Left forelimb (tissue), 1 donor: ENCODE measurements at regions not wholly inside any gene's neighbourhood (a gene's known extent, or its start where the extent isn't known, plus 50 kb on each side); places are given as distances from the start of the nearest gene placed in this dataset.
"Not testable (repeated sequence)": the region's sequence is repeated elsewhere in the genome, so short reads cannot be mapped to it uniquely, and the experiment has no call there.

ENCODE experiments used
- DNase-seq: peaks from one replicate; pipeline ENCODE4 v3.0.0-alpha.2; 2018; ENCODE audit warnings: low spot score

DNA sequence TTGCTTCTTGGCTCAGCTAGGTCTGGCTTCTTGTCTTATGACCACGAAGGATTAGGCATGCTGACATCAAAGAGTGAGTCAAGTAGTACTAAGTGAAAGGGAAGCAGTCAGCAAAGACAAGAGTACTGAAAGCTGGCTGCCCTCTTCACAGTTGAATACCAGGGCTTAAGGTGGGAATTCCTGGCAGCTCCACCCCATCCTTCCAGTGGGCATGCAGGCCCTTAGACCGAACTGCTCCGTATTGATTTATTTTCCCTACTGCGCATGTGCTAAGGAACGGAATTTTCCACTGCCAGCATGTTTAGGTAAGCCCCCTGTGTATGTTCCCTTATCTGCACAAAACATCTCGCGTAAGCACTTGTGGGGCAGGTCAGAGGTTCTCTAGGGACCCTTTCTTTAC lies 2320.1 kb downstream of the ARAP2 start:
- no peak for DNase-seq

DNA sequence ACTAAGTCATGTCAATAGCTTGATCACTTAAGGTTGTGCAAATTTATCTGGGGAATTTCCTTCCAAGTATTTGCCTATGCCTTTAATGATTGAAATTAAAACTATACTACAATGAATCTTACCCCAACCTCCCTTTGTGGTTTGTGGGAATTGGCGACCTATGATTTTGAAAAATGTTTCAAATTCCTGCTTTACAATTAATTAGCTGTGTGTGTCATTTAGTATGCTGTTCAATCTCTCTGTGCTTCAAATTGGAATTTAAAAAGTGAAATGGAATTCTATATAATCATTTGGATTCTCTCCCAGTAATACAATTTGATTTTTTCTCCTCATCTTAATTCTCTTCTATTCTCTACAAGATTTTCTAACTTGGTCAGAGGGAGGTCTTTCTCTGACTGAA lies 2319.5 kb downstream of the ARAP2 start:
- DNase-seq: no peak

DNA sequence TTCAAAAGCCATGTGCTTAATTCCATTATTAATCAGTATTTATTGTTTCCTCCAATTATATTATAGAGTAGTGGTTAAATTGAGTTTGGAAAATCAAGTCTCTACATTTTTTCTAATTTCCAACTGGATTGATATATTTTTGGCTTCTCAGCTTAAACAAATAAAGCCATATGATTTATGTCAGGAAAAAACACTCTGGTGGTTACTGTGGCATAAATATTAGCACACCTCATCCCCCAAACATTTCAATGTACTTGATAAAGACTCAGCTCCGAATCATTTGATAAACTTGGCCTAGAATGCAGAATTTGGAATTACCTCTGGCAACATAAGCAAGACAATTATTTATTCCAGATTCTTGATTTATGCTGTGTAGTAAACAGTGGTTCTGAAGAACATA lies 2313.8 kb downstream of the ARAP2 start:
- DNase-seq: no peak

DNA sequence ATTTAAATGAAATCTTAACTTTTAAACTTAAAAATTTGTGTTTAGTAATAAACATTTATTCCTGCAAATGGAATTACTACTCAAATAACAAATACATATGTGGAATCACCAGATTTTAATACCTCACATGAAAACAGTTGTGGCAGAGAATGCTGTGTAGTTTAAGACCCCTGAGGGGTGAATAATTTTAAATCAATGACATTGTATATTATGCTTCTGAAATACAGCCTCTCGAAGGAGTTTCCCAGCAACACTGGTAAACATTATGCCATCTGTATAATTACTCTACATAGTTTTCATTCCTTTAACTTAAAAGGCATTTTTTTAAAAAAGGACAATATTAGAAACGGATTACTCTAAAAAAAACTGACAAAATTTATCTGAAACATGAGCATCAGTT lies 2313.3 kb downstream of the ARAP2 start:
- no peak for DNase-seq

DNA sequence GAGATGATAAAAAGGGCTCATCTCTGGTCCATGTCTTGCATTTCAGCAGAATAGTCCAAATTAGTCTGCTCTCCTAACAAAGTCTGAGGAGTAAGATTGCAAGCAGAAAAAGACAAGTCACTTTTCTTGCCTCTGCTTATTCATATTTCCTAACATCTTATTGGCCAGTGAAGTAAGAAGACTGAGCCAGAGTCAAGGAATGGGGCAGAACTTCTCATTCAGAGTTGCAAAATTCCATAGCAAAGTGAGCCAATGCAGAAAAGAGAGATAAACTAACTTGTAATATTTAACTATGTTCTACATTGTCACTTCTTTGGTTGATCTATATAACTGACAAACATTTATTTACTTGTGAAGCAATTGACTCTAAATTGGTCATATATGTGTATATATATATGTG lies 2304.0 kb downstream of the ARAP2 start:
- DNase-seq: no peak

DNA sequence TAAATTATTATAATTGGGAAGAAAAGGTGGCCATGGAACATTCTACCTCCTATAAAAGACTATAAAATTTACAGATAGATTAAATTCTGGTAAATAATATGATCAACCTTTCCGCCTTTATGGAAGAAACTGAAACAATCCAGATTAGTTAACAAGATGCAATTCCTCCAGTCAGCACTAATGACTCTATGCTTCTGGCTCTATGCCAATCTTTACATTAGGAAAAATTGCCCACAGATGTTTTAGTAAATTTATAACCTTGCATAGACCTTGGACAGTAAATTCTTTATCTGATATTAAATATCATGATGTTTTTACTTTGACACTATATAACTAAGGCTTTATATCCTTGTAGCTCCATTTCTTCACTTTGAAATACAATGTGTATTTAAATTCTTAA lies 2302.5 kb downstream of the ARAP2 start:
- DNase-seq: no peak

DNA sequence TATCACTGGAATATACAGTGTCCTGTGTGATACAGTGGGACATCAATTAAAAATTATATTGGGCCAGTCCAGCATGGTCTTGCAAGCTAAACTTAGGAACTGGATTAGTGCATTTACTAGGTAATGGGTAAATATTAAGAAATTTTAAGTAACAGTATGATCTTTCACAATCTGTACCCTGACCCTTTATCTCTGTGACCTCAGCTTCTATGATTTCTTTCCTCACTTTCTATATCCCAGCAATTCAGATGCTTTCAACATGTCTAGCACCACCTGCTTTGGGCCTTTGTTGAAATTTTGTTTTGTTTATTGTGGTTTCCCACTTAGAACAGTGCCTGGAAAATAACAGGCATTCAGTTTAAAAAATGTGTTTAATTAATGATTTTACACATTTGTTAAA lies 2295.4 kb downstream of the ARAP2 start:
- DNase-seq: no peak

DNA sequence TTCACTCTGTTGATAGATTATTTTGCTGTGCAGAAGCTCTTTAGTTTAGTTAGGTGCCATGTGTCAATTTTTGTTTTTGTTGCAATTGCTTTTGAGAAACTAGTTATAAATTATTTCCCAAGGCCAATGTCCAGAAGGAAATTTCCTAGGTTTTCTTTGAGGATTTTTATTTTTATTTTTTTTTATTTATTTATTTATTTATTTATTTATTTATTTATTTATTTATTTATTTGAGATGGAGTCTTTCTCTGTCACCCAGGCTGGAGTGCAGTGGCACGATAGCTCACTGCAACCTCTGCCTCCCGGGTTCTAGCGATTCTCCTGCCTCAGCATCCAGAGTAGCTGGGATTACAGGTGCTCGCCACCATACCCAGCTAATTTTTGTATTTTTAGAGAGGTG lies 2290.5 kb downstream of the ARAP2 start:
- not testable (repeated sequence) for DNase-seq

DNA sequence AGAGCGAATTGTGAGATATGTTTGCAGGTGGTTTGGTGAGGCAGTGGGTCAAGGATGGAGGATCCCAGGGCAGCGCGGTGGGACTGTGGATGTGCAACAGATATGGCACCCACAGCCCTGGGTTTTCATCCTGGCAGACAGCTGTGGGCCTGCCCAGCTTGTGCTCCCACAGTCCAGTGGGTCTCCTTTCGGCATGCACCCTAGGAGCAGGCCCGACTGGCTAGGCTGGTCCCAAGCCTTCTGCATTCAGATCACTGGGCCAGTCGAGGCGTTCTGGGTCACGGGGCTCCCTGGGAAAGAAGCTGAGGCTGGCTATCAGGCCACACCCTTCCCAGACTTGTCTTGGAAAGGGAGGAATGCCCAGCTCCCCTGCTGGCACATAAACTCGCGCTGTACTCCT lies 2289.6 kb downstream of the ARAP2 start:
- DNase-seq: no peak

DNA sequence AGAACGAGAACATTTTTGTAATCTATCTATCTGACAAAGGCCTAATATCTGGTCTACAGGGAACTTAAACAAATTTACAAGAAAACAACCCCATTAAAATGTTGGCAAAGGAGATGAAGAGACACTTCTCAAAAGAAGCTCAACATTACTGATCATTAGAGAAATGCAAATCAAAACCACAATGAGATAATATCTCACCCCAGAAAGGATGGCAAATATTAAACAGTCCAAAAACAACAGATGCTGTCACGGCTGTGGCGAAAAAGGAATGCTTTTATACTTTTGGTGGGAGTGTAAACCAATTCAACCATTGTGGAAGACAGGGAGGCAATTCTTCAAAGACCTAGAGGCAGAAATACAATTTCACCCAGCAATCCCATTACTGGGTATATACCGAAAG lies 2284.8 kb downstream of the ARAP2 start:
- DNase-seq: no peak

DNA sequence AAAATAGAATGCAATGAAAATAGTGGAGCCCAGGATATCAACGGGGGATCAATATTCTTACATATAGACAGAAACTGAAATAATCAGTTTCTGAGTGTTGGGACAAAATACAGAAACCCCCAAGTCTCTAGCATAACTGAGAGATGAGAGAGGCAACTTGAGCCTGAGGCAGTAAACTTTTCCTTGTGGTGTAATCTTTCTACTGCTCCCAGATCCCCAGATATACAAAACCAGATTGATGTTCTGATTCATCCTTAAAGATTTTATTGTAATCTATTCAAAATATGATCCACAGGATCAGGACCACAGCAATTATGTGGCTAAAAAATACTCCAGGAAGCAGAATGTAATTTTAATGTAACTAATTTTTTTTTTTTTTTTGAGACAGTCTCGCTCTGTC lies 2282.6 kb downstream of the ARAP2 start:
- DNase-seq: no peak

DNA sequence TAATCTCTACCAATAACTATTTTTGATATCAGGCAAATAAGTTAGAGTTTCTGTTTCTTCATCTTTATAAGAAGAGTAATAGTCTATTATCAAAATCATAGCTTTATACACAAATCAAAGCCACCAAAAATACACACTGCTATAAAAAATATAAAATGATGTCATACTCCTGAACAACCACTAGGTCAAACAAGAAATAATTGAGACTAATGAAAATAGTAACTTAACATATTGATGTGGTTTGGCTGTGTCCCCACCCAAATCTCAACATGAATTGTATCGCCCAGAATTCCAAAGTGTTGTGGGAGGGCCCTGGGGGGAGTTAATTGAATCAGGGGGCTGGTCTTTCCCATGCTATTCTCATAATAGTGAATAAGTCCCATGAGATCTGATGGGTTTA lies 2277.5 kb downstream of the ARAP2 start:
- DNase-seq: no peak

DNA sequence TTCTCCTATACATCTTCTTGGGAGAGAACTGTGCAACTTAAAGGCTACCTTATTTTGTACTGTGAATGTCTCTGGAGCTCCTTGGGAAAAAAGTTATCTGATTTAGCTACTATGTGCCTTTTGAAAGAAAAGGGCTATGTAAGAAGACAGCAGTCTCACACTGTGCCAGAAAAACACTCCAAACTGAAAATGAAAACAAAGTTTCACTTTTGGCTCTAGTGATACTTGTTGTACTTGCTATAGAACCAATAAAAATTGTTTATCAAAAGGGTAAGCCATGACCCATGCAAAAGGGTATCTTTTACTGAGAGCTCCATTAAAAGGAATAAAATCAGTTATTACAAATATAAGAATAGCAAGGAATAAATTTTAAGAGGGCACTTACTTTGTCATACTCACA lies 2270.0 kb downstream of the ARAP2 start:
- DNase-seq: no peak

DNA sequence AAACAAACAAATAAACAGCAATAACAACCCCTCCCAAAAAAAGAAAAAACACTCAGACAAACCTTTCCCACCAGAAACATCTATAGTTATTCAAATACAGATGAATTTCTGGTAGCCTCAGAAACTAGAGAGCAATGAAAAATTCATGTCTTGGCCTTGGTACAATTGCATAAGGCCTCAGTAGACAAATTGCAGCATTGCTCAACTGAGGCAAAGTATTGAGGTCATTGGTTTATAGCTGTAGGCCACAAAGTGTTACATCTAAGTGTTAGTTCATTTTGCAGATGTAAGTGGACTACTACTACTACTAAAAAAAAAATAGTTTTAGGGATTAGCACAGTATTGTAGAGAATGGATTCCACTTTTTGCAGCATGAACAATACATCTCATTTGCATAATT lies 2268.3 kb downstream of the ARAP2 start:
- DNase-seq: no peak

DNA sequence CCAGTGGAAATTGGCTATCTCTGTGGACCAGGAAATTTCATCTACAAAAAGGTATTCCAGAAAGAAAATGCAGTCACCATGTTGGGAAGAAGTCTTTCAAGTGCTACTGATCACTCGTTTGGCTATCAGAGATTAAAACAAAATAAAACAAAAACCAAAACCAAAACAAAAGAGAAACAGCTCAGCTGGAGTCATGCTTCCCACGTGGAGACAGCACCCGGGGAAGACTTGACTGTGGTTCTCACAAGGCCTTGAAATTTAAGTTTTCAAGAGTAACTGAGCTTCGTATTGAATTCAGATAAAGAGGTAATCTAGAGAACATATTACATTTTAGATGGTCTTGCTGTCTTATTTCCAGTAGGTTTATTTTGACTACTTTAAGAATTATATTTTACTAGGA lies 2264.5 kb downstream of the ARAP2 start:
- not testable (repeated sequence) for DNase-seq

DNA sequence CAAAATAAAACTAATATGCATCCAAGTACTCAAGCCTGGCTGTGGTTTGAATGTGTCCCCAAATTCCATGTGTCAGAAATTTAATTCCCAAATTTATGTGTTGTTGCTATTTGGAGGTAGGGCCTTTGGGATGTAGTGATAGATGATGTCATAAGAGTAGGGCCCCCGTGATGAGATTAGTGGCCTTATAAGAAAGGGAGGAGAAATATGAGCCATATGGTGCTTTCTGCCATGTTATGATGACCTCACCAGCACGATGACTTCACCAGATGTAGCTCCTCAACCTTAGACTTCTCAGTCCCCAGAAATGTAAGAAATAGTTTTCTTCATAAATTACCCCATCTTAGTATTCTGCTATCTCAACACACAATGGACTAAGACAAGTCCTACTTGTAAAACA lies 2264.0 kb downstream of the ARAP2 start:
- no peak for DNase-seq

DNA sequence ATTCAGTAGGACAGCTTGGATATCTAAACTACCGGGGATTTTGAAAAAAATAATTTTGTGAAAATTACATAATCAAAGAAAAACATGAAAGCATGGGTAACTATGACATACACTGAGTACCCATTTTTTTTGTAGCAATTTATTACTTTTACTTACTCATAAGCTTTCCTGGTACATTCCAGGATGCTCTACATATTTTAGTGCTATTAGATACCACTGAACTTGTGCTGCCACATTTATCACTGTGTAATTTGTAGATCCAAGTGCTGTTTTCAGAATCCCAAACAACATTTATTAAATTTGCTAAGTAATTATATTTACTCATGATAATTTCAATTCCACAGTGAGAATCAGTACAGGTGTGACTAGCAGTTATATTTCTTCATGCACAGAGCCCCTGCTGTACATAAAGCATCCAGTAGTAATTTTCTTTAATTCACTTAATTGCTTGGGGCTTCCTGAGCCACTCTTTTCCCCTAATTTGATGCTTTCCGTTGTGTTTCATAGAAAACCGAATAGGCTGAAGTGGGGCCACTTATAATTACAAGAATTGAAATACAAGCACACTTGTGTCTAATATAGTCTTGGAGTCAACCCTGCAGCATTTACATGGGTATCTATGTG lies 2254.4 kb downstream of the ARAP2 start:
- DNase-seq: no peak

DNA sequence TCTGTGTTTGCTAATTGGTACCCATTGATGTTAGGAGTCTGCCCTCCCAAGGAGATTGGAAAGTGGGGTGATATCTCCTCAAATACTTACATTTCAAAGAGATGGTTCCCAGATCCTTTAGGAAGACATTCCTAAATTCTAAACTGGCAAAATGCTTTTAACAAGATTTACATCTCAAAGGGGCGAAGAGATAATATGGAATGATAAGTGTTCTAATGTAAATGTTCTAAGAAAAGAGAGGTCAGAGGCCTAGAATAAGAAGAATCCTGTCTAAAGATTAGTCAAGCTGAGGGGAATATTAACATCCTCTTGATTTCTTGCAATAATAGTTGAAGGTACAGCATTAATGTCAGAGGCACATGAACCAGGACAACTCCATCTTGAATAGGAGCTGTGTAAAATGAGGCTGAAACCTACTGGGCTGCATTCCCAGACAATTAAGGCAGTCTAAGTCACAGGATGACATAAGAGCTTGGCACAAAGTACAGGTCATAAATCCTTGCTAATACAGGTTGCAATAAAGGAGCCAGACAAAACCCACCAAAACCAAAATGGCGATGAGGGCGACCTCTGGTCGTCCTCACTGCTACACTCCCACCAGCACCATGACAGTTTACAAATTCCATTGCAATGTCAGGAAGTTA lies 2248.1 kb downstream of the ARAP2 start:
- no peak for DNase-seq

DNA sequence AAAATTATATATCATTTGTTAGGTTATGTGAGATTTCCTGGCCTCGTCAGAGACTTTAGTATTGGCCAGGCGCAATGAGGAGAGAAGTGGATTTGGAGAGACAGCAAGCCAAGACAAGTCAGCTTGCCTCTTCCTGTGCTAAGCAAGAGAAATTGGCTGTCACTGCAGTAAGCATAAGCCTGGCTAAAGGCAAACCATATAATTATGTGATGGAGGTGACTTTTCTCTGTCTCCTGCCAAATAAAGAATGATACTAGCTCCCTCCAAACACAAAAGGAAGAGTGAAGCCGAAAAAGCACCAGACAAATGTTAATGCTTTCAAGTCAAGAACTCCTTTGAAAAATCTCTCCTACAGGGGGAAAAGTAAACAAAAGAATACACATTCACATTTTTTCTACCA lies 2246.0 kb downstream of the ARAP2 start:
- no peak for DNase-seq

DNA sequence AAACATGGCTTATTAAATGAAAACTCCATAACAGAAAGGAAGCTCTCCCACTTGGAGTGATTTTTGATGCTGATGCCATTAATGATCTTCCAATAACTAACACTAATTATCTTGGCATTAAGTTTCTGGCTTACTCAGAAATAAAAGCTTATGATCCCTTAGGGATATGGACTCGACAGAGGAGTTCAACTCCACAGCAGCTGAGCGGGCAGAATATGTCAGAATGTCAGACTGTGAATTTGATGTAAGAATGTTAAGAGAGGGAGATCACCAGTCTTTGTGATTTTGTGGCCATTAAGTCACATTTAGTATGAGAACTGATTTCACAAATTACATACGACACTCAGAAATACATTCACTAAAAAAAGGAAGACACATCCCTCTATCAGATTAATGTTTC lies 2244.0 kb downstream of the ARAP2 start:
- no peak for DNase-seq

DNA sequence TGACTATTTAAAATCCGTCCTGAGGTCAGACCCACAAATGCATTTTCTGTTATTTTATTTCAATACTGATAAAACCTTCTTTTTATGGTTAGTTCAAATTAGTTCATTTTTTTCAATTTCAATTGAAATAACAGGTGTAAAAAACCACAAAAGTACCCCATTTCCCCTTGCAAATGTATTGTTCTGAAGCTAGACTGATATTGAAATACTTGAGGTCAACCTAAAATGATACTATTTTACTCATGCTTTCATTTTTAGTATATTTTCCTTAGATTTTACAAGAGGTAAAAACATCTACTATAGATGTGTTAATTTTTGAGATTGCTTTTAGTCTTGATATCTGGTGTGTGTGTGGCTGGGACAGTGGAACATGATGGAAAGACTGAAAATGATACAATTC lies 2237.8 kb downstream of the ARAP2 start:
- not testable (repeated sequence) for DNase-seq

DNA sequence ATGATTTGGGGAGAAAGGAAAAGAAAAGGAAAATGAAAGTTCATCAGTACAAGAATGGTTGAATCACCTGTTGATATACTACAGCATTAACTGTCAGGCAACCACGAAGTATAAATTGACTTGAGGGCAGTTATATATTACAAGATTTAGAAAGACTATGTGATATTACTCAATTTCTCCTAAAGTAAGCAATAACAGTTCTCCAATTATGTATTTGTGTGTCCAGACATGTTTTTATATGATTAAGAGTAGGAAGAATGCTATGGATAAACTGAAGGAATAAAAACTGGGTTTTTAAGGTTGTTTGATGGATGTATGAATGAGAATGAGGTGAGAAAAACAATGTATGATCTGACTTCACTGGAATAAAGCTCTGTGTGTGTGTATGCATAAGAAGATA lies 2234.4 kb downstream of the ARAP2 start:
- DNase-seq: no peak

DNA sequence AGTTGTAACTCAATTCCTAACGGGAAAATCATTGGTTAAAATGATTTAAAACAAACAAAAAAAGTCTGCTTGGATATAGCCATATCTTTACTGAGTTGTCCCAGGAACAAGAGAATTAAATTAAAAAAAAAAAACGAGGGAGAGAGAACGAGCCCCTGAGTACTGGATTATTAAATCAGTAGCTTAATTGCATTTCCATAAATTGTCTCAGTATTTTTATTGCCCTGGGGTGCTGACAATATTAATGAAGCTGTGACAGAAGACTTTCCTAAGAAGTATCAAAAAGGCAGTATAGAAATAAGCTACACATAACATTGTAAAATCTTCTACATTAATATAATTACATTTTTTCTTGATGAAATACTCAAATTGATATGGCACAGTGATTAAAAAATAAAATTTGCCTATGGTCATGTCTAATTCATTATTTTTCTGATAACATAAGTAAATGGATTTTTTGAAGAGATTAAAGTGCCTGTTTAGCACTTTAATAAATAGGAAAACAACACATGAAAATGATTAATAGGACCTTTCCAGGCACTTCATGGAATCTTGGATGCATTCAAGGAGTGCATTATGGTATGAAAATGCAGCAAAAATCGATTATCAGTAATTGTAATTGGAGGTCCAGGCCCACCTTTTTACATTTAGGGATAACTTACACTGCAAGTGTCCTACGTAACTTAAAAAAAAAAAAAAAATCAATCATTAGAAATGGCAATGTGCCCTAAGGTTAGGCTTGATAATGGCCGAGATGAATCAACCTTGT lies 2233.4 kb downstream of the ARAP2 start:
- DNase-seq: no peak

DNA sequence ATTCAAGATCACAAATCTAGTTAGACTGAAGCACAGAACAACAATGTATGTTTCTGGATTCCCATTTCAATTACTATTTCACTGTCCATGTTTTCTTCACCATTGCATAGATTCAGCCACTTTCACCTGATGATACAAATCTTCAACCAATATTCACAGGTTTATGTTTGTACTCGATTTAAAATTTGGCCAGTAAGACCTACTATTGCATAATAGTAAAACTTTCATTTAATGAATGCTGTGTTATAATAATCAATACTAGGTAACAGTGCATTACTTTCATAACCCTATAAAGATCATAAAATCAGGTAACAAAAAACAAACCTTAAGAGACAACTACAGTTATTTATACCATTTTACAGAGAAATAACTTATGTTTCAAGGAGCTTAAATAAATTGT lies 2209.1 kb downstream of the ARAP2 start:
- no peak for DNase-seq
